Fibroblast of lung (primary cell): ENCODE measurements at regions not wholly inside any gene's neighbourhood (a gene's known extent, or its start where the extent isn't known, plus 50 kb on each side); places are given as distances from the start of the nearest gene placed in this dataset.

ENCODE experiments used
- EZH2 ChIP-seq: IDR thresholded peaks from 2 replicates; pipeline ENCODE4 v1.5.1; 2012; ENCODE audit warnings: low read length, control low read depth, mild to moderate bottlenecking; ENCODE audit errors: missing control alignments
- TF ChIP-seq, protein P1 (sequence below), 2 donors: IDR thresholded peaks in 1 of 2; conservative IDR thresholded peaks in 1 of 2; 1 replicate in 1 of 2; 2 replicates in 1 of 2; pipeline ENCODE4 v1.5.1; 2011 to 2012; ENCODE audit warnings: low read length in 2 of 2, control low read depth in 1 of 2, inconsistent platforms in 1 of 2, low read depth in 1 of 2, mild to moderate bottlenecking in 1 of 2

DNA sequence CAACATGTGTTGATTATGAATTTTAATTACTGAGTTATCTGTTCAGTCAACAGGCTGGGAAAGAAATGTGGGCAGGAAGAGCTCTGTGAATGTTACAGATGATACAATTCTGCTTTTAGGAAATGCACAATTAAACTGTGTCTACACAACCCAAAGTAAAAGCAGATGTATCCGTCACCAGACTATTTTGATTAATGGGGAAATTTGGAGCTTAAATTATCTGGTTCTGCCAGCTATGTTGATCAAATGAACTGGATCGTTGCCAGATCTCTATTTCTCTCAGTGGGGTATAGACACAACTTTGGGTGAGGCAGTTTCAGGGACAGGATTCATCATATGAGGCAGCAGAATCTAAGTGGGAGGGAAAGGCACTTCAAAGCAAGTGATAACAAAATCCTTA is 136.5 kb downstream of the NEUROD6 start:
- no peak for TF ChIP-seq EZH2
- TF ChIP-seq, protein P1, sequence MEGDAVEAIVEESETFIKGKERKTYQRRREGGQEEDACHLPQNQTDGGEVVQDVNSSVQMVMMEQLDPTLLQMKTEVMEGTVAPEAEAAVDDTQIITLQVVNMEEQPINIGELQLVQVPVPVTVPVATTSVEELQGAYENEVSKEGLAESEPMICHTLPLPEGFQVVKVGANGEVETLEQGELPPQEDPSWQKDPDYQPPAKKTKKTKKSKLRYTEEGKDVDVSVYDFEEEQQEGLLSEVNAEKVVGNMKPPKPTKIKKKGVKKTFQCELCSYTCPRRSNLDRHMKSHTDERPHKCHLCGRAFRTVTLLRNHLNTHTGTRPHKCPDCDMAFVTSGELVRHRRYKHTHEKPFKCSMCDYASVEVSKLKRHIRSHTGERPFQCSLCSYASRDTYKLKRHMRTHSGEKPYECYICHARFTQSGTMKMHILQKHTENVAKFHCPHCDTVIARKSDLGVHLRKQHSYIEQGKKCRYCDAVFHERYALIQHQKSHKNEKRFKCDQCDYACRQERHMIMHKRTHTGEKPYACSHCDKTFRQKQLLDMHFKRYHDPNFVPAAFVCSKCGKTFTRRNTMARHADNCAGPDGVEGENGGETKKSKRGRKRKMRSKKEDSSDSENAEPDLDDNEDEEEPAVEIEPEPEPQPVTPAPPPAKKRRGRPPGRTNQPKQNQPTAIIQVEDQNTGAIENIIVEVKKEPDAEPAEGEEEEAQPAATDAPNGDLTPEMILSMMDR (conservative IDR thresholded peaks at IDR 0.05 in 1 of 2, IDR thresholded peaks at IDR 0.05 in 1 of 2; ENCODE audit: low read depth in 1 of 2, low read length in 2 of 2): no peak
